HG03520 (cell line): ENCODE measurements at regions not wholly inside any gene's neighbourhood (a gene's known extent, or its start where the extent isn't known, plus 50 kb on each side); places are given as distances from the start of the nearest gene placed in this dataset.

Experiments
- ATAC-seq: cut with Tn5 transposase; IDR thresholded peaks from one replicate; pipeline ENCODE4 v1.9.1; 2021; ENCODE audit warnings: mild to moderate bottlenecking, moderate library complexity; ENCODE audit not compliant: unreplicated experiment

- no peak for ATAC-seq
Observed at GRCh38 chr12:45622210-45622937, 107.1 kb upstream of the ARID2 start.

GRCh38 chr12:45623221-45623620 lies 106.3 kb upstream of the ARID2 start:
- no peak for ATAC-seq

GRCh38 chr12:45623940-45624339 lies 105.6 kb upstream of the ARID2 start:
- no peak for ATAC-seq

DNA sequence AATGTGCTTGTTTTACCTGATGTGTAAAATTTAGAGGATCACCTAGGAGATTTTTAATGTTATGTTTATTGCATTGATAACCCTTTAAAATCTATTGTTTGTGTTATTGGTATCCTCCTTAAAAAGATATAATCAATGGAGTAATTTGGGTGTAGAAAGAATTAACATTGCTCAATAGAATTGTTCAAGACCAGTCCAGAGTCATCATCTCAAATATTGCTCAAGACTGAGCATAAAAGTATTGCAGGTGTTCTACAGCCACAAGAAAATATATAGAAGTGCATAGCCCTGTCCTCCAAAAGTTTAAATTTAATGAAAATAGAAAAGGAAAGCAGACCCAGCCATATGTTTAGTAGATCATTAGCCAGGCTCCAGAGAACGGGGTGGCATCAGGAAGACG lies 102.5 kb upstream of the ARID2 start:
- ATAC-seq: no peak

GRCh38 chr12:45627407-45628069 lies 102.0 kb upstream of the ARID2 start:
- ATAC-seq: no peak

GRCh38 chr12:45629292-45629691 lies 100.2 kb upstream of the ARID2 start:
- no peak for ATAC-seq

DNA sequence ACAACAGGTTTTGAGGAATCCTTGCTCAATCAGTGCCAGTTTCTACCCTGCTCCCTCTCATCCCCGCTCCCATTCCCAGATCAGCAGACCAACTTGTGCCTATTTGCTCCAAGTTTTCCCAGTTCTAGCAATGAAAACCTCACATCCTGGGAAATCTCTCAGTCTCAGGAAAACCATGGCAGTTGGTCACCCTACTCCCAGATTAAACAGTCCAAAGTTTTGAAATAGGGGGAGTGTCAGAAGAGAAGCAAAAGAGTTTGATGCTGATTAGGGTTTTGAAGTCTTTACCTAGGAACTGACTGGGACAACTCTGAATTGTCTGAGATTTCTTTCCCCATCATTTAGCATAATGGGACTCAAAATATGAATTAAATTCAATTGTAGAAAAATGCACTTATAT lies 95.8 kb upstream of the ARID2 start:
- no peak for ATAC-seq

DNA sequence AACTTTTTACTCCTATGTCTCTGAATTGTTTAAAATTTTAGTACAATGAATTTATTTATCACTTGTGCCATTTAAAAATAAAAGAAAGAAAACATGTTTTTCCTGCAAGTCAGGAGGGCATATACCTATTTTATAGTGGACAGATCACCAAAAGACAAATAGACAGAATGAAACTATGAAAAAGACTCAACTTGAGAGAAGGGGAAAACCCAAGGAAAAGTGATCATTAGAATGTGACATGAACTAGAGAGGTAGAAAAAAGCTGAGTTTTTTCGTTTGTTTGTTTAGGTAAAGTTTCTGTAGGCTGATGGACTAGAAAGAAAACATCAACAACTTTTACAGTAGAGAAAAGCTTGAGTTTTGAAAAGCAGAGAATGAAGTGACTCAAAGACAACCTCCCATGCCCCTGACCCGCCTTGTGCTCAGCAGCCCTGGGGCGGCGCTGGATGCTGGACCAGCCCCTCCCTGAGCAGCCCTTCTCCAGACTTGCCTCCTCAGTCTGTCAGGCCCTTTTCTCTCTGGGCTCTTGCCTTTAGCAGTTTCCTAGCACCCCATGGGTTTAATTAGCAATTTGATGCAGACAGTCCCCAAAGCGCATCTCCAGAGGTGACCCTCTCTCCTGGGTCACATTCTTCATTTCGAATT lies 95.1 kb upstream of the ARID2 start:
- ATAC-seq: peak; percentile 61

DNA sequence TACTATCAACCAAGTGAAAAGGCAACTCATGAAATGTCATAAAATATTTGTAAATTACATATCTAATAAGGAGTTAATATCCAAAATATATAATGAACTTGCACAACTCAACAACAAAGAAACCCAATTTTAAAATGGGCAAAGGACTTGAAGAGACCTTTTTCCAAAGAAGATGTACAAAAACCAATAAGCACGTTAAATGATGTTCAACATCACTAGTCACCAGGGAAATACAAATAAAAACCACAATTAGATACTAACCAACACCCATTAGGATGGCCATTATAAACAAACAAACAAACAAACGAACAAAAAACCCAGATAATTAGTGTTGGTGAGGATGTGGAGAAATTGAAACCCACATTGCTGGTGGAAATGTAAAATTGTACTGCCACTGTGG lies 92.3 kb upstream of the ARID2 start:
- ATAC-seq: no peak

DNA sequence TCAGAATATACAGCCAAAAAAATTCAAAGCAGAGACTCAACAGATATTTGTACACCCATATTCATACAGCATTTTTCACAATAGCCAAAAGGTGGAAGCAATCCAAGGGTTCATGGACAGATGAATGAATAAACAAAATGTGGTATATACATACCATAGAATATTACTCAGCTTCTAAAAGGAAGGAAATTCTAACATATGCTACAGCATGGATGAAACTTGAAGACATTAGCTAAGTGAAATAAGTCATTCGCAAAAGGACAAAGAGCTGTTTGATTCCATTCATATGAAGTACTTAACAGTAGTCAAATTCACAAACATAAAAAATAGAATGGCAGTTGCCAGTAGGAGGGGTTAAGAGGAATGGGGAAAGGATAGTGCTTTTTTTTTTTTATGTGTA lies 91.8 kb upstream of the ARID2 start:
- ATAC-seq: no peak

- ATAC-seq: no peak
Observed at GRCh38 chr12:45638386-45638785, 91.1 kb upstream of the ARID2 start.

DNA sequence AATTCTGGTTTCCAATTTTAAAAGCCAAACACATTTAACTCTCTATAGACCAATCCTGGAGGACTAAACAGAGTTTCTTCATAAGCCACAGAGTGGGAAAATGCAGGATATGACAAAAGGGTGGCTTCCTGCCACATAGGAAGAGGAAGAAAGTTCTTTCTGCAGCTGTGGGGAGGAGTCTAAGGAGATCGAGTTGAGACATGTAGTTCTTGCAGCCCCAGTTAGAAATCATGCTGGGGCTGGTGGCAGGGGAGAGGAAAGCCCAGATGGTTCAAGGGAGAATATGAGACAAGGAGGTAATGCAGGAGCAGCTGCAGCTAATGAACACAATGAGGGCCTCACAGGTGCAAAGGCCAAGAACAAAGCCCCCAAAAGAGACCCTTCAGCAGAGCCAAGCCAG lies 85.0 kb upstream of the ARID2 start:
- ATAC-seq: no peak

GRCh38 chr12:45646851-45647581 lies 82.5 kb upstream of the ARID2 start:
- ATAC-seq: no peak

DNA sequence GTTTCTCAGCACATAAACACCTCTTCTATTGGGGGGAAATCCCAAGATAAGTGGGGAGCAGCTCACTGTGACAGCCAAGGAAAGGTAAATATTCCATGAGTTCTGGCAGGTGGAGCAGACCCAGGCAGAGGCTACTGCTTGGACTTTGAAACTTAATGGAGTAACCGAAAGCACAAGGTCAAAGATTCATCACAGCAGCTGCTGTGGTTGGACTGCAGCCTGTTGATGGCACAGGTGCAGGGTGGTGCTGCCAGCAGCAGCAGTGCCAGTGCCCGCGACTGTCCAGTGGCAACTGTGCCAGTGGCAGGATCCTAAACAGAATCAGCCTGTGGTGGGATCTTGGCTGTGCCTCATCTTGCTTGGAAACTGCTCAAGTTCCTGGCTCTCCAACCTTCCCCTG lies 81.4 kb upstream of the ARID2 start:
- no peak for ATAC-seq

DNA sequence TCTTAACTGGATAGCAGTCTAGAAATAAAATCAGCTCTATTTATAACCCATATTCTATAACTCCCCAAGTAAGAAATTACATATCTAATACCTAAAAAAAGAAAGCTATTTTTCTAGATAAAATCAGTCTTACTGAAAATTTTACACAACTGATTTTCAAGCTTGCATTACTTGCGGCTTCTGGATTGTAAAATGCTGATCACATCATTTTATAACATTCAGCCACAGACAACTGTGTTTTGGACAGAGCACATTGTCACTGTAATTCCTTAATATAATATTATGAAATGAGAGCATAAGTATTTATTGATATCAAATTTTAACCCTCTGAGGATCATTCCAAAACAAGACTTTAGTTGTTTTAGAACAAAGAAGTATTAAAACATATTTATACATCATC lies 78.5 kb upstream of the ARID2 start:
- ATAC-seq: no peak

DNA sequence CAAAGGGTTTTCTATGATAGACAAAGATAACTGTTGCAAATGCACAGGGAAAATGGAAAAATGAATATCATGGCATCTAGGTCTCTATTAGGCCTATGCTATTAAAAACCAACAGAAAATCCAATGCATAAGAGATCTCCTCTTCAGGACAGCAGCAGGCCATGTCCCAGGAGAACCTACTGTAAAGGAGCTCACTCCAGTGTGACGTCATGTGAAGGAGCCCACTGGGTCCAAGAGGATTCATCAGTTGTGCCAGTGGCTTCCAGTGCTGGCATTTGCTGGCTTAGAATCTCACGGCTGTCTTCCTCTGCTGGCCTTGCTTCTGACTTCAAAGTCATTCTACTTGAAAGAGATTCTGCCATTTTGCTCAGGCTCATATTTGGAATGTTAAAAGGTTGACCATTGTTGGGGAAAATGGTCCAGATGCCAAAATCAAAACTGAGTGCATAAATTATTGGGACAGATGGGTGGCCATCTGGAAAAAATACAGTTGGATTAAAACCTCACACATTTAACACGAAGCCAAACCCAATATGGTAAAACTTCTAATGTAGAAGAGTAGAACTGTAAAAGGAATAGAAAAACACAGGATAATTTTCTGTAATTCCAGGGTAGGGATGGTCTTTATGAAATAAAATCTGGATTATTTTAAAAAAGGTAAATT lies 75.4 kb upstream of the ARID2 start:
- ATAC-seq: no peak

- no peak for ATAC-seq
Observed at GRCh38 chr12:45655186-45655585, 74.3 kb upstream of the ARID2 start.

- no peak for ATAC-seq
Observed at GRCh38 chr12:45655743-45656142, 73.8 kb upstream of the ARID2 start.

- no peak for ATAC-seq
Observed at GRCh38 chr12:45658020-45658419, 71.5 kb upstream of the ARID2 start.

GRCh38 chr12:45660330-45660729 lies 69.2 kb upstream of the ARID2 start:
- no peak for ATAC-seq

GRCh38 chr12:45663455-45663854 lies 66.1 kb upstream of the ARID2 start:
- no peak for ATAC-seq
